Smooth muscle cell (in vitro differentiated cells): ENCODE measurements at regions not wholly inside any gene's neighbourhood (a gene's known extent, or its start where the extent isn't known, plus 50 kb on each side); places are given as distances from the start of the nearest gene placed in this dataset.

ENCODE experiments used
- DNase-seq: peaks from one replicate; lab custom pipeline; 2025; ENCODE audit not compliant: unreplicated experiment; lab: John Stamatoyannopoulos, UW
- H2AFZ ChIP-seq: fragments of 200-600 bp; sonication (generic); 2 replicates; pipeline ENCODE4 v1.6.0; 2016; ENCODE audit warnings: antibody characterized with exemption, low read depth, mild to moderate bottlenecking
- H3F3A ChIP-seq: fragments of 200-600 bp; sonication (generic); 2 replicates; pipeline ENCODE4 v1.6.0; 2017; ENCODE audit warnings: antibody characterized with exemption, low read depth
- H3K27ac ChIP-seq: fragments of 200-600 bp; sonication (generic); 2 replicates; pipeline ENCODE4 v1.5.1; 2016; ENCODE audit warnings: low read depth, mild to moderate bottlenecking
- H3K27me3 ChIP-seq: fragments of 200-600 bp; sonication (generic); 2 replicates; pipeline ENCODE4 v1.6.1; 2016; ENCODE audit warnings: low read depth, mild to moderate bottlenecking
- H3K36me3 ChIP-seq: fragments of 200-600 bp; sonication (generic); 2 replicates; pipeline ENCODE4 v1.5.1; 2016; ENCODE audit warnings: low read depth
- H3K4me1 ChIP-seq: fragments of 200-600 bp; sonication (generic); 2 replicates; pipeline ENCODE4 v1.5.1; 2016; ENCODE audit warnings: low read depth
- H3K4me2 ChIP-seq: fragments of 200-600 bp; sonication (generic); 2 replicates; pipeline ENCODE4 v1.6.0; 2016; ENCODE audit warnings: mild to moderate bottlenecking
- H3K4me3 ChIP-seq: fragments of 200-600 bp; sonication (generic); 2 replicates; pipeline ENCODE4 v1.5.1; 2016; ENCODE audit warnings: mild to moderate bottlenecking
- H3K79me2 ChIP-seq: fragments of 200-600 bp; sonication (generic); 2 replicates; pipeline ENCODE4 v1.6.0; 2016; ENCODE audit warnings: low read depth, mild to moderate bottlenecking
- H3K9ac ChIP-seq: fragments of 200-600 bp; sonication (generic); 2 replicates; pipeline ENCODE4 v1.6.0; 2016; ENCODE audit warnings: low read depth
- H3K9me3 ChIP-seq: fragments of 200-600 bp; sonication (generic); replicated peaks from 2 replicates; pipeline ENCODE4 v1.5.1; 2016; ENCODE audit warnings: low read depth
- H4K20me1 ChIP-seq: fragments of 200-600 bp; sonication (generic); 2 replicates; pipeline ENCODE4 v1.6.0; 2016; ENCODE audit warnings: low read depth
- whole genome bisulfite sequencing: methylation state at CpG from one replicate; pipeline ENCODE4 v1.1.7; 2016; ENCODE audit warnings: low lambda C conversion rate; 5-methylcytosine and 5-hydroxymethylcytosine counted together
- TF ChIP-seq, protein P1 (sequence below): fragments of 200-600 bp; sonication (generic); IDR thresholded peaks from 2 replicates; pipeline ENCODE4 v1.5.1; 2017; ENCODE audit warnings: borderline replicate concordance, mild to moderate bottlenecking, antibody characterized with exemption; ENCODE audit not compliant: insufficient read depth, poor library complexity, severe bottlenecking

DNA sequence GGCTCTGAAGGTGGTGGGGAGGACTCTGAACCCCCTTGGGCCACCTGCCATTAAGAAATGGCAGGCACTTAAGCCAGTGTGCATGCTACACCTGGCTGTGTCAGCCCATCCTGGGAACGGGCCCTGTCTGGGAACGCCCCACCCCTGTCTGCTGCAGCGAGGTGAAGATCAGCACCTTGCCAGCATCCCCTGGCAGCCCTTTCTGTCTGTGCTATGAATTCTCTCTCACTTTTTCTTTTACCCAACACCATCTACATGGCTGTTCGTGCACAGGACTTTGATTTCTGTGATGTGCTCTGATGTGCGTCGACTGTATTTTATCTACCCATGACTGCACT, 452.9 kb upstream of the B3GAT1 start:
- no peaks in the 10 kb centered on the region for H3K79me2 ChIP-seq
- no peaks in the 10 kb centered on the region for H3K9me3 ChIP-seq
- 90% methylated on average over 6 of the region's 6 CpGs for WGBS
- H3K4me3 ChIP-seq: no peak overlapping the region
- no peak for DNase-seq
- H3K9ac ChIP-seq: no peak overlapping the region
- no peaks in the 10 kb centered on the region for H3K36me3 ChIP-seq
- no peak overlapping the region for H2AFZ ChIP-seq
- TF ChIP-seq, protein P1, sequence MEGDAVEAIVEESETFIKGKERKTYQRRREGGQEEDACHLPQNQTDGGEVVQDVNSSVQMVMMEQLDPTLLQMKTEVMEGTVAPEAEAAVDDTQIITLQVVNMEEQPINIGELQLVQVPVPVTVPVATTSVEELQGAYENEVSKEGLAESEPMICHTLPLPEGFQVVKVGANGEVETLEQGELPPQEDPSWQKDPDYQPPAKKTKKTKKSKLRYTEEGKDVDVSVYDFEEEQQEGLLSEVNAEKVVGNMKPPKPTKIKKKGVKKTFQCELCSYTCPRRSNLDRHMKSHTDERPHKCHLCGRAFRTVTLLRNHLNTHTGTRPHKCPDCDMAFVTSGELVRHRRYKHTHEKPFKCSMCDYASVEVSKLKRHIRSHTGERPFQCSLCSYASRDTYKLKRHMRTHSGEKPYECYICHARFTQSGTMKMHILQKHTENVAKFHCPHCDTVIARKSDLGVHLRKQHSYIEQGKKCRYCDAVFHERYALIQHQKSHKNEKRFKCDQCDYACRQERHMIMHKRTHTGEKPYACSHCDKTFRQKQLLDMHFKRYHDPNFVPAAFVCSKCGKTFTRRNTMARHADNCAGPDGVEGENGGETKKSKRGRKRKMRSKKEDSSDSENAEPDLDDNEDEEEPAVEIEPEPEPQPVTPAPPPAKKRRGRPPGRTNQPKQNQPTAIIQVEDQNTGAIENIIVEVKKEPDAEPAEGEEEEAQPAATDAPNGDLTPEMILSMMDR: no peak
- H3K27ac ChIP-seq: no peak overlapping the region
- no peaks in the 10 kb centered on the region for H4K20me1 ChIP-seq
- H3K27me3 ChIP-seq: peaks cover 3% of the 10 kb centered on the region
- no peaks in the 10 kb centered on the region for H3K4me1 ChIP-seq
- no peak overlapping the region for H3K4me2 ChIP-seq
- no peaks in the 10 kb centered on the region for H3F3A ChIP-seq

DNA sequence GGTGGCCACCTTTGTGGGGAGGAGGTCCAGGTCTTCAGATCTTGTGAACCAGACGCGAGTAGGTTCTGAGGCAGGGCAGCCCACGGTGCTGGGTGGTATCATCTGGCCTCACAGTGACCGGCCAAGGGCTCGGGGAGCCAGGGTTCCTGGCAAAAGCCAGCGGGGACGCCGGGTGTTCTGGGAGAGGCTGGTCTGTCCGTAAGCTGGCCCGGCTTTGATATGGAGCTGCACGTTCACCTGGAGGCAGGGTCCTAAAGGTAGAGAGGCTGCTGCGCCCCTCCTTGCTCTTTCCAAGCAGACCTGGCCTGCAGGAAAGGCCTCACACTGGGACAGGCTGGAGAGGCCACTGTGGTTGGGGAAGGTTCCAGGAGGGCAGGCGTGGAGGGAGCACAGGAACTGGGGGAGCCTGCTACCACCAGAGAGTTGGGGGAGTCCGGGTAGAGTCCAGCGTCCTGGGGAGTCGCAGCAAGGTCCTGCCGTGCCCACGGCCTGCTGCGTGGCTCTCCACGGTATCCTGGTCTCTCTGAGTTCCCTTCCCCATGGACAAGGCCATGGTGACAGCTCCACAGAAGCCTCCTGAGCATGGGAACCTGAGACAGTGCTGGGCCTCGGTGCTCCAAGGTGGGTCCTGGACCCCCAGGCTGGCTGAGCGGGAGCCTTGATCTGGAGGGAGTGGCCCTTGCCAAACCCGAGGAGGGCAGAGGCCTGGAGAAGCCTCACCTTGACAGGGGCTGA, 452.4 kb upstream of the B3GAT1 start:
- H3K4me1 ChIP-seq: no peaks in the 10 kb centered on the region
- WGBS: 89% methylated on average over 23 of the region's 23 CpGs
- no peak overlapping the region for H3K9ac ChIP-seq
- no peak overlapping the region for H3K27ac ChIP-seq
- H3K36me3 ChIP-seq: no peaks in the 10 kb centered on the region
- H3K9me3 ChIP-seq: no peaks in the 10 kb centered on the region
- no peaks in the 10 kb centered on the region for H4K20me1 ChIP-seq
- no peak for DNase-seq
- H3F3A ChIP-seq: no peaks in the 10 kb centered on the region
- H2AFZ ChIP-seq: no peak overlapping the region
- no peak overlapping the region for H3K4me2 ChIP-seq
- no peak overlapping the region for H3K4me3 ChIP-seq
- H3K79me2 ChIP-seq: no peaks in the 10 kb centered on the region
- H3K27me3 ChIP-seq: peaks cover 3% of the 10 kb centered on the region
- TF ChIP-seq, protein P1: no peak

DNA sequence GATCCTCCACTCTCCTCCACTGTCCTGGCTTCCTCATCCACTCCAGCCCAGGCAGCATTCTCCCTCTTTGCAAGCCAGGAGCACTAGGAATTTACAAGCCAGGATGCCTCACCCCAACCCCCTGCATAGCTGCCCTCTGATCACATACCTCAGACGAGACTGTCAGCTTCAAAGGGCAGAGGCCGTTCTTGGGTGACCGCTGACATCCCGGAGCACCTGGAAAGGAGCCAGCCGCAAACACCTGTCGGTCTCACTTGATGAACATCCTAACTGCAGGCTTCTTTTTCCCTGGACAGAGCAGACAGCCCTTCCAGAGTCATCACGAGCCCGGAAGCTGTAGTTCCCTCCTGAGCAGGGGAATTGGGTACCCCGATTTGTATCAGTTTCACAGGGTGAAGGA, 451.3 kb upstream of the B3GAT1 start:
- Histone ChIP-seq H3K4me3 (no peak overlapping the region), H4K20me1 (no peaks in the 10 kb centered on the region), H3K27ac (no peak overlapping the region), H3K36me3 (no peaks in the 10 kb centered on the region), H3K4me1 (no peaks in the 10 kb centered on the region), H3K9me3 (no peaks in the 10 kb centered on the region), H3K27me3 (peaks cover 3% of the 10 kb centered on the region), H3F3A (no peaks in the 10 kb centered on the region), H3K79me2 (no peaks in the 10 kb centered on the region), H3K4me2 (no peak overlapping the region), H3K9ac (no peak overlapping the region), H2AFZ (no peak overlapping the region)
- TF ChIP-seq, protein P1: no peak
- WGBS: 62% methylated on average over 9 of the region's 9 CpGs
- no peak for DNase-seq

DNA sequence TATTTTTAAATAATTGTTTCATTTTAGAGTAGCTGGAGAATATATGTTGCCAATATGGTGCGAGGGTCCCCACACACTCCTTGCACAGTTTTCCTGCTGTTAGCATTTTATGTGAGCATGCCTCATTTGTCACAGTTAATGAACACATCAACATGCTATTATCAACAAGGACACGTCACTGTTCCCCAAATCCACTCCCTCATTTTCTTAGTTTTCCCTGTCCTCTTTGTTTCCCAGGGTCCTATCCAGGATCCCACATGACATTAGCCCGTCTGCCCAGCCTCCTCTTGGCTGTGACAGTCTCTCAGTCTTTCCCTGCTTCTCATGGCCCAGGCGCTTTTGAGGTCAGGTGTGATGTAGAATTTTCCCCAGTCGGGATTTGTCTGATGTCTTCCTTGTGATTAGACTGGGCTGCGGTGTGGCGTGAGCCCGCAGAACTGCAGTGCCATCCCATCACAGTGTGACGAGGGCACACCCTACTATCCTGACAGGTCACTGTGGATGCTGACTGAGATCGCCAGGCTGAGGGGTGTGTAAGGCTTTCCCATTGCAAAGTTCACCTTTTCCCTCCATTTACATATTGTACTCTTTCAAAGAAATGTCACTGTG, 450.6 kb upstream of the B3GAT1 start:
- TF ChIP-seq, protein P1: no peak
- Histone ChIP-seq H4K20me1 (no peaks in the 10 kb centered on the region), H3F3A (no peaks in the 10 kb centered on the region), H3K4me3 (no peak overlapping the region), H3K9ac (no peak overlapping the region), H3K4me1 (no peaks in the 10 kb centered on the region), H3K4me2 (no peak overlapping the region), H3K79me2 (no peaks in the 10 kb centered on the region), H3K9me3 (no peaks in the 10 kb centered on the region), H3K36me3 (no peaks in the 10 kb centered on the region), H2AFZ (no peak overlapping the region), H3K27ac (no peak overlapping the region), H3K27me3 (peaks cover 3% of the 10 kb centered on the region)
- 81% methylated on average over 10 of the region's 10 CpGs for WGBS
- no peak for DNase-seq
